ENCODE measurements at regions not wholly inside any gene's neighbourhood (a gene's known extent, or its start where the extent isn't known, plus 50 kb on each side); places are given as distances from the start of the nearest gene placed in this dataset.

DNA sequence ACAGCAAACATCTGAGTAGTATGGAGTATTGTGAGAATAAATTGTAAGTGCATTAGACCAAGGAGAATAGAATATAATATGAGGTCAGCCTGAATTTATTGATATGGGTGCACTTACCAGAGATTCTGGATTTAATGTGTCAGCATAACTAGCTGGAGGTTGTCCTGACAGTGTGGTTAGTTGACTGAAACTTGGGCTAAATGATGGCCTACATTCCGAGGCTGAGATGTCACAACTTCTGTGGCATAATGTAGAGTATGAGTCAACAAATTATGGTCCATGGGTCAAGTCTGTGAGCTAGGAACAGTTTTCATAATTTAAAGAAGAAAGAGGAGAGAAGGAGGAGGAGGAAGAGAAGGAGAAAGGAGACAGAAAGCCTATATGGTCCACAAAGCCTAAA lies 127.6 kb downstream of the QPCT start:
- DNase-seq (ENCODE audit: low spot score): no peak

- no peak for DNase-seq (ENCODE audit: low spot score)
Measured at GRCh38 chr2:37472959-37473358, 128.5 kb downstream of the QPCT start.

GRCh38 chr2:37476411-37476810 lies 132.0 kb downstream of the QPCT start:
- DNase-seq (ENCODE audit: low spot score): no peak

- no peak for DNase-seq (ENCODE audit: low spot score)
Measured at GRCh38 chr2:37477921-37478320, 133.5 kb downstream of the QPCT start.

DNA sequence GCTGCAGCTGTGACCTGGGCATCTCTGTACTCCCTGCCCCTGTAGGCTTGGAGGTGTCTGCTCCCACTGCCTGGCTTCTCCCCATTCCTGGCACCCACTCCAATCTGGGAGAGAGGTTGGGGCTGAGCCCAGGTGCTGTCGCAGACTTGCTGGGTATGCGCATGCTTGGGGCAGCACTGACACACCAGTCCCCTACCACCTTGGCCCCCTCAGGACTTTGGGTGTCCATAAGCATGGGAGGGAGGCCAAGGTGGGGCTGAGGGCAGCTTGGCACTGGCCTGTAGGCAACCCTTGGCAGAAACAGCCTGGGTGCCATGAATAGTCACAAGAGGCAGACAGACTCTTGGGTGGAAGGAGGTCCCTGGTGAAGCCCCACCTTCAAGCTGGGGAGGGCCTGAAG lies 136.8 kb downstream of the QPCT start:
- no peak for DNase-seq (ENCODE audit: low spot score)

DNA sequence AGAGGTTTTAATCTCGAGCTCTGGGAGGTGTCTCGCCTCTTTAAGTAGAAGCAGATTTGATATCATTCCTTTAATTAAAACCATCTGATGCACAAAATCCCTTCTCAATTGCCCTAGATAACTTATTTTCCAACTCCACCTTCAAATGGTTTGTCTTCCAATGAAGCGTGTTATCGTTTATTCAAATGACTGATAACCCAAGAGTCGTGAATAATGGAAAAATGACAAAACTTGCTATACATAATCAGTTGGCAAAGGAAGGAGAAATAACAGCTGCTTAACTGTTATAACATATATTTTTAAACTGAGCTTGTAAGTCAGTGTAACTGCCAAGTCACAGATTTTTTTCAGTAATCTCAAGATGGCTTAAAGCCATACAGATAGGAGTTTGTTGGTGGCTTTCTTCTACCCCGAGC lies 144.6 kb downstream of the QPCT start:
- no peak for DNase-seq (ENCODE audit: low spot score)

- DNase-seq (ENCODE audit: low spot score): no peak
Measured at GRCh38 chr2:37489536-37489935, 145.1 kb downstream of the QPCT start.

DNA sequence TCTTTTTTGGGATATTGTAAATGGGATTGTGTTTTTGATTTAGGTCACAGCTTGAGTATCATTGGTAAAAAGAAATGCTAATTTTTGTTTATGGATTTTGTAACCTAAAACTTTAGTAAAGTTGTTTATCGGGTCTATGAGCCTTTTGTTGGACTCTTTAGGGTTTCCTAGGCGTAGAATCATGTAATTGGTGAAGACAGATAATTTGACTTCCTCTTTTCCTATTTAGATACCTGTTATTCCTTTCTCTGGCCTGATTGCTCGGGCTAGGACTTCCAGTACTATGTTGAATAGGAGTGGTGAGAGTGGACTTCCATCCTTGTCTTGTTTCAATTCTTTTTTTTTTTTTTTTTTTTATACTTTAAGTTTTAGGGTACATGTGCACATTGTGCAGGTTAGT lies 149.0 kb downstream of the QPCT start:
- DNase-seq (ENCODE audit: low spot score): no peak

GRCh38 chr2:37499113-37499512 lies 154.7 kb downstream of the QPCT start:
- no peak for DNase-seq (ENCODE audit: low spot score)

- no peak for DNase-seq (ENCODE audit: low spot score)
Measured at GRCh38 chr2:37500031-37500430, 155.6 kb downstream of the QPCT start.

DNA sequence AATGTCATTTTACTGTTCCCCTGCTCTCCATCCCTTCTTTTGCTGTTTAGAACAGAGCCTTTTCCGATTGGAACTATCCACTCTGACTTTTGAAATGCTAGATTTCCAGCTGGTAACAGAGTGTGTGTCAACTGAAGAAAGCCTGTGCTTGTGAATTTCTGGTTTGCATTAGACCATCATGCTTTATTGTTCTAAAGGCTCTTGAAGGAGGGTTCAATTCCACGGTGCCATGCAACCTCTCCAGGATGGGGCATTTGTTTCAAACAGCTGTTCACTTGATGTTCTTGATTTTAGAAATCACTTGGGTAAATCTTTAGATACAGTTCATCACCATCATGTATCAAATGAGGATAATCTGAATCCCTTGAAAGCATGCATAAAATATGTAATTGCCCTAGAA lies 156.7 kb downstream of the QPCT start:
- no peak for DNase-seq (ENCODE audit: low spot score)

GRCh38 chr2:37506407-37507050 lies 162.1 kb downstream of the QPCT start:
- DNase-seq (ENCODE audit: low spot score): no peak

DNA sequence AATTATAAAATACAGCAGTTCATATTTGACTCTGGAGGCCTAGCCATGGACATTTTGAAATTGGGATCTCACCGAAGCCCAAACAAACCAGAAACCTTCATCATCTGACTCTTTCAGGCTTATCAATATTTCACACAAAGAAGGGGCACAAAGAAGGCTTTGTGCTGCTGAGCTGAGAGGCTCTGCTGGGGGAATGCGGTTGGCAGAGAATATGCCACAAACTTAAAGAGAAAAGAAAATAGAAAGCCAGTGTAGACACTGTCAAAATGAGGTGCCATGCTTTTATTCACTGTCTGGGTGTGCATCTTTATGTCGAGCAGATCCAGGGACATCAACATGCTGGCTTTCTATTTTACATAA lies 162.6 kb downstream of the QPCT start:
- no peak for DNase-seq (ENCODE audit: low spot score)

DNA sequence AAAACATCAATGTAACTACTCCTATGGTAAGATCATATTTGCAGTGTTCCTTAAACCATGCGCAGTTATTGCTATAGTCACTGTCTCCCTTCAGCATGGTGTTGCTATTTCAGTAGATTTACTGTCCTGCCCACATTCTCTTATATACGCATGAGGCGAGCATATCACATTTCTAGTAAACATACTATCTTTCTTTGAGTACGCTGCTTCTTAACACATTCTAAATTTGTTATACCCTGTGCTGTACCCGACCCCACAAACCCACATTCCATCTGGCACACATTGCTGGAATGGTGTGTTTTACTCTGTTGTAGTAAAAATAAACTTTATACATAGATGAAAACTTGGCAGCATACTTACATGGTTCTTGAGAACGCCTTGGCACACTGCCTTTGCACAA lies 163.3 kb downstream of the QPCT start:
- DNase-seq (ENCODE audit: low spot score): no peak

DNA sequence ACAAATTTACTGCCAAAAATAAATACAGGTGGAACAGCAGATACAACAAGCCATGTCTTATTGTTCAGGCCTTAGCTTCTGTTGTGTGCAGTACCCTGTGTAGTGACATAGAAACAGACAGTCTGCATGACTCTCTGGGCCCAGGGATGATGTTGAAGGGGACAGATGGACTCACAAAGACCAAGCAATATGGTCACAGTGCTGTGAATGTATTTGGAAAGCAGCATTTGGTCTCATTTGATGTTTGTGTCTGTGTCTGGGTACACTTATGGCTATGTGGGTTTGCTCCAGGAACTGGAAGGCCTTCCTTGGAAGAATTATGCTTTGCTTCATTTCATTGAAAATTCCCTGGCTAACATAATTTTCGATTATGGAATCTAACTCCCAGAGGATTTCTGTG lies 158.5 kb downstream of the CDC42EP3 start:
- DNase-seq (ENCODE audit: low spot score): no peak

DNA sequence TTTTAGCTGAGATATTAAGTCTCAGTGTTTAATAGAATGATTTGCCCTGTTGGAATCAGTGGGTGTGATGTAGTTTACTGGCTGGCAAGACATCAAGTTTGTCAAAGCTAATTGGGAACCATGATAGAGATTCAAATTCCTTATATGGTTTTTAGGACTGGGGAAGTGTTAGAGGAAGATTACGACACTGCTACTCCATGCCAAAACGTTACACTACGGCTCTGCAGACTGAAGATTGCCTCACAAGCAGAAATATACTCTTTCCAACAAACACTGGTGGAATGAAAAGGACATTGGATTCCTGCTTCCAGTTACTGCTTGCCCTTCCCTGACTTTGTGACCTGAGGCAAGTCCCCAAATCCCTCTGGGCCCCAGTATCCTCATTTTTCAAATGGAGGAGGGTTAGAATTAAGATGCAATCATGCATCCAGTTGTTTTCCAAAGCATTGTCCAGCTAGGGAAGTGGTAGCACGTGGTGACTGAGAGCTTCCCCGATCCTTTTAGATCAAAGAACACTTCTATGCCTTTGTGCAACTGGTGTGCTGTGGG lies 147.6 kb downstream of the CDC42EP3 start:
- peak; percentile 49 for DNase-seq (ENCODE audit: low spot score)

DNA sequence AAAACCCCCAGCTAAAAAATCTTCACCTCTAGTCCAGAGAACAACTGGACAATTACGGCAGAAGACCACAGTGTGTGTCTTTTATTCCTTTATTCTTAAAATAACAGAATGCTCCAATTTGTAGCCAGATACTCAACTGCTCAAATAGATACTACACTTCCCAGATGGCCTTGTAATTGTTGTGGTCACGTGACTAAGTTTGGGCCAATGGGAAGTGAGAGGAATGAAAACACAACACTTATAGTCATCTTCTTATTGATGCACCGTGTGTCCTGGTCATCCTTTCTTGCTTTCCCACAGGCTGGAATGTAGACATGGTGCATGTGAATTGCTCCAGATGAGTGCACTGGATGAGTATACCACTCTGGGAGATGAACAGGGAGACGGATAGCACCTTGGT lies 145.1 kb downstream of the CDC42EP3 start:
- DNase-seq (ENCODE audit: low spot score): no peak

- no peak for DNase-seq (ENCODE audit: low spot score)
Measured at GRCh38 chr2:37526856-37527255, 144.6 kb downstream of the CDC42EP3 start.

DNA sequence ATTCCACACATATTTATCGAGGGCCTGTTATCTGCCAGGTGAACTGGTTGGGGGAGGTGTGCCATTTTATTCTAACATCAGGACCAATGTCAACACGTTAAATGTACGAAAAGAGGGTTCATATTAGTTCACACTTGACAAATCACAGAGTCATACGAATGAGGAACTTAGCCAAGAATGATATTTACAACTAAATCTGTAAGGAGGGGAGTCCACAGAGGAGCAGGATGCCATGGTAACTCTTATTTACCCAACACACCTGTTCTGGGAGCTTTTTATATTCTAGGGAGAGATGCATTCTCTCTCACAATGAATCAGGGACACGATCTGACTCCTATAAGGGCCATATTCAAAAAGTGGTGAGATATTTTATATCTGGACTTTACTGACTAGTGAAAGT lies 144.1 kb downstream of the CDC42EP3 start:
- DNase-seq (ENCODE audit: low spot score): no peak

GRCh38 chr2:37529830-37530415 lies 141.5 kb downstream of the CDC42EP3 start:
- no peak for DNase-seq (ENCODE audit: low spot score)

DNA sequence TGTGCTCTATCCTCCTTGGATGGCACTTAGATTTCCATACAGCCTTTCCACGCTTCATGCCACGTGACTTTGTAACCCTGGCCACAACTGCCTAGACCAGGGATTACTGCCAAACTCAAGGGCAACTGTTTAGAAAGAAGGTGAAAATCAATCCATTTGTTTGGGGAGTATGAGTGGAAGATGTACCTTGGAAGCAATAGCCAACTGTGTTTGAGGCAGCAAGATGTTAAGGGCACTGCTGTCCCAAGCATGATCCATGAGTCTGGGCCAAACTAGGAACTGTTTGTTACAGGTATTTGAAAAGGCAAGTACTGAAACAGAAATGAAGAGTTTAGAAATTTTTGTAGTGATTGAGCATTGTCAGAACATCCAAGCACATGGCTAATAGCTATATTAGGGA lies 138.9 kb downstream of the CDC42EP3 start:
- no peak for DNase-seq (ENCODE audit: low spot score)

GRCh38 chr2:37537316-37537715 lies 134.1 kb downstream of the CDC42EP3 start:
- DNase-seq (ENCODE audit: low spot score): no peak

DNA sequence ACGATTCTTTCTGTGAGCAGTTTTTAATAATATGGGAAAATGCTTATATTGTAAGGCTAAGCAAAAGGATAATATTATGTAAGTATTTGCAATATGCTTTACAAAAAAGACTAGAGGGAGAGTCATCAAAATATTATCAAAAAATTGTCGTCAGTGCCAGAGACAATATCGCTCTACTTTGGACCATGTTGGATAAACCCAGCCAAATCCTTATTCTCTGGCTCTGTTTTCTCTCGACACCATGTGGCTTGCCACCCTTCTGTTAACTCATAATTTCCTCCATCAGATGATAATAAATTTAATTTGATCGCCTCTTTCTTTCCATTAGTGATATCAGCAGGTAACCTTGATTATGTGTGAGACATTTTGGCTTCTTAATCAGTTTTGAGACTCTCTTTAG lies 129.9 kb downstream of the CDC42EP3 start:
- DNase-seq (ENCODE audit: low spot score): no peak

- no peak for DNase-seq (ENCODE audit: low spot score)
Measured at GRCh38 chr2:37543999-37544557, 127.4 kb downstream of the CDC42EP3 start.

All from mucosa of gallbladder (tissue), 1 donor.